Upper lobe of left lung (tissue), 4 donors: ENCODE measurements at regions not wholly inside any gene's neighbourhood (a gene's known extent, or its start where the extent isn't known, plus 50 kb on each side); places are given as distances from the start of the nearest gene placed in this dataset.

Experiments
- CTCF ChIP-seq, 6 experiments: fragments of 450-650 bp in 4 of 6; fragments of 200-600 bp in 2 of 6; sonication (generic) in 2 of 6; IDR thresholded peaks; one replicate each; pipeline ENCODE4 v1.5.1; 2016 to 2019; ENCODE audit warnings: antibody characterized with exemption in 6 of 6
- EP300 ChIP-seq, 4 donors: sonication (generic); formaldehyde crosslinking; IDR thresholded peaks; one replicate each; pipeline ENCODE4 v1.5.1; 2017; ENCODE audit warnings: antibody characterized with exemption in 4 of 4, control low read depth in 2 of 4

DNA sequence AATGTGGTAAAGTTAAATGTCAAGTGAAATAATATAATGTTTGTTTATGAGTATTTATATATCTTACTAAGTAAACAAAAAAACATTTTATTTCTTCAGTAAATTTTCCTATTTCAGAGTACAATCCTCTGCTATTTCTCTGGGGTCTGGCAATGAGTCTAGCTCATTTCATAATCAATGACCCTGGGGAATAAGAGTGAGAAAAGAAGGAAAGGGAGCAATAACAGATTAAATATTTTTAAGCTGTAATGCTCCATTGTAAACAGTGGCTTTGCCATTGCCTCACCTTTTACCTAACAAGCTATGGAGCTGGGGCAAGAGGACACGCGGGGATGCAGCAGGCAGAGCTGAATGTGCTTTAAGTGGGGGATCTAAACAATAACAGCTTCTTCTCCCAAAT lies 1071.9 kb downstream of the FLRT2 start:
- TF ChIP-seq CTCF (IDR thresholded peaks at IDR 0.05) (no peak), EP300 (IDR thresholded peaks at IDR 0.05) (no peak)
